Middle frontal gyrus (tissue), 1 donor: ENCODE measurements at regions not wholly inside any gene's neighbourhood (a gene's known extent, or its start where the extent isn't known, plus 50 kb on each side); places are given as distances from the start of the nearest gene placed in this dataset.
"Not testable (repeated sequence)": the region's sequence is repeated elsewhere in the genome, so short reads cannot be mapped to it uniquely, and the experiment has no call there.

Source experiments
- DNase-seq: peaks from one replicate; pipeline ENCODE4 v3.0.0-alpha.2; 2015; ENCODE audit warnings: low spot score; ENCODE audit errors: extremely low spot score

GRCh38 chr13:104705031-104705750 lies 1639.0 kb upstream of the SLC10A2 start:
- no peak for DNase-seq

- DNase-seq: no peak
Measured at GRCh38 chr13:104701591-104701990, 1635.4 kb upstream of the SLC10A2 start.

- no peak for DNase-seq
Measured at GRCh38 chr13:104694397-104694796, 1628.2 kb upstream of the SLC10A2 start.

GRCh38 chr13:104693126-104693525 lies 1626.9 kb upstream of the SLC10A2 start:
- DNase-seq: no peak

- DNase-seq: no peak
Measured at GRCh38 chr13:104691767-104692467, 1625.7 kb upstream of the SLC10A2 start.

GRCh38 chr13:104686484-104686883 lies 1620.3 kb upstream of the SLC10A2 start:
- DNase-seq: no peak

GRCh38 chr13:104683789-104684188 lies 1617.6 kb upstream of the SLC10A2 start:
- DNase-seq: no peak

- DNase-seq: no peak
Measured at GRCh38 chr13:104678161-104678560, 1611.9 kb upstream of the SLC10A2 start.

GRCh38 chr13:104671901-104672300 lies 1605.7 kb upstream of the SLC10A2 start:
- no peak for DNase-seq

- no peak for DNase-seq
Measured at GRCh38 chr13:104657196-104657595, 1591.0 kb upstream of the SLC10A2 start.

GRCh38 chr13:104650431-104650830 lies 1584.2 kb upstream of the SLC10A2 start:
- no peak for DNase-seq

GRCh38 chr13:104648291-104648690 lies 1582.1 kb upstream of the SLC10A2 start:
- DNase-seq: no peak

- DNase-seq: no peak
Measured at GRCh38 chr13:104645786-104646185, 1579.6 kb upstream of the SLC10A2 start.

- DNase-seq: no peak
Measured at GRCh38 chr13:104641309-104641708, 1575.1 kb upstream of the SLC10A2 start.

GRCh38 chr13:104635879-104636278 lies 1569.7 kb upstream of the SLC10A2 start:
- no peak for DNase-seq

GRCh38 chr13:104634016-104634415 lies 1567.8 kb upstream of the SLC10A2 start:
- DNase-seq: no peak

- DNase-seq: no peak
Measured at GRCh38 chr13:104632736-104633135, 1566.5 kb upstream of the SLC10A2 start.

GRCh38 chr13:104625201-104625600 lies 1559.0 kb upstream of the SLC10A2 start:
- DNase-seq: no peak

GRCh38 chr13:104616990-104617389 lies 1550.8 kb upstream of the SLC10A2 start:
- DNase-seq: no peak

- no peak for DNase-seq
Measured at GRCh38 chr13:104614361-104615145, 1548.3 kb upstream of the SLC10A2 start.

- no peak for DNase-seq
Measured at GRCh38 chr13:104608331-104608730, 1542.1 kb upstream of the SLC10A2 start.

- not testable (repeated sequence) for DNase-seq
Measured at GRCh38 chr13:104605435-104605834, 1539.2 kb upstream of the SLC10A2 start.
